GM18861 (cell line): ENCODE measurements at regions not wholly inside any gene's neighbourhood (a gene's known extent, or its start where the extent isn't known, plus 50 kb on each side); places are given as distances from the start of the nearest gene placed in this dataset.

Experiments
- ATAC-seq: cut with Tn5 transposase; IDR thresholded peaks from one replicate; pipeline ENCODE4 v1.9.1; 2021; ENCODE audit not compliant: unreplicated experiment

- ATAC-seq, result no peak
These were observed 1457.5 kb downstream of the KCNT2 start for GRCh38 chr1:195150768-195151167.

- ATAC-seq, result no peak
These were observed 1466.9 kb downstream of the KCNT2 start for GRCh38 chr1:195141294-195141693.

- no peak for ATAC-seq
These were observed 1477.6 kb downstream of the KCNT2 start for GRCh38 chr1:195130598-195130997.

GRCh38 chr1:195122497-195122896, 1485.7 kb downstream of the KCNT2 start:
- no peak for ATAC-seq

- ATAC-seq, result no peak
These were observed 1494.8 kb downstream of the KCNT2 start for GRCh38 chr1:195113471-195113870.

- no peak for ATAC-seq
These were observed 1502.5 kb downstream of the KCNT2 start for GRCh38 chr1:195105773-195106172.

- no peak for ATAC-seq
These were observed 1503.0 kb downstream of the KCNT2 start for GRCh38 chr1:195105281-195105680.

GRCh38 chr1:195097316-195097715, 1510.9 kb downstream of the KCNT2 start:
- ATAC-seq, result no peak

- ATAC-seq, result no peak
These were observed 1512.2 kb downstream of the KCNT2 start for GRCh38 chr1:195096051-195096521.

- no peak for ATAC-seq
These were observed 1523.0 kb downstream of the KCNT2 start for GRCh38 chr1:195085196-195085595.

GRCh38 chr1:195082183-195082582, 1526.1 kb downstream of the KCNT2 start:
- ATAC-seq, result no peak

- no peak for ATAC-seq
These were observed 1531.6 kb downstream of the KCNT2 start for GRCh38 chr1:195076682-195077081.

GRCh38 chr1:195075973-195076372, 1532.3 kb downstream of the KCNT2 start:
- no peak for ATAC-seq

GRCh38 chr1:195071461-195071860, 1536.8 kb downstream of the KCNT2 start:
- no peak for ATAC-seq

- ATAC-seq, result no peak
These were observed 1542.8 kb downstream of the KCNT2 start for GRCh38 chr1:195065437-195065836.

GRCh38 chr1:195064358-195064757, 1543.9 kb downstream of the KCNT2 start:
- ATAC-seq, result no peak

- ATAC-seq, result no peak
These were observed 1554.0 kb downstream of the KCNT2 start for GRCh38 chr1:195054217-195054687.

- no peak for ATAC-seq
These were observed 1554.8 kb downstream of the KCNT2 start for GRCh38 chr1:195053478-195053877.

GRCh38 chr1:195047772-195048171, 1560.5 kb downstream of the KCNT2 start:
- no peak for ATAC-seq

GRCh38 chr1:195045072-195045471, 1563.2 kb downstream of the KCNT2 start:
- ATAC-seq, result no peak

GRCh38 chr1:195030793-195031192, 1577.4 kb downstream of the KCNT2 start:
- ATAC-seq, result no peak

- no peak for ATAC-seq
These were observed 1581.4 kb downstream of the KCNT2 start for GRCh38 chr1:195026792-195027191.

GRCh38 chr1:195019385-195019784, 1588.9 kb downstream of the KCNT2 start:
- ATAC-seq, result no peak

GRCh38 chr1:195012995-195013394, 1595.2 kb downstream of the KCNT2 start:
- no peak for ATAC-seq
